SK-N-MC (cell line): ENCODE measurements at regions not wholly inside any gene's neighbourhood (a gene's known extent, or its start where the extent isn't known, plus 50 kb on each side); places are given as distances from the start of the nearest gene placed in this dataset.

Experiments
- EZH2 ChIP-seq: fragments of 200-600 bp; sonication (generic); IDR thresholded peaks from one replicate; pipeline ENCODE4 v1.6.1; 2017; ENCODE audit warnings: antibody characterized with exemption
- FOXP2 ChIP-seq: optimal IDR thresholded peaks from 2 replicates; pipeline ENCODE3; 2011; ENCODE audit warnings: mild to moderate bottlenecking, moderate library complexity; ENCODE audit not compliant: insufficient read depth; ENCODE audit errors: extremely low read length, control extremely low read depth
- POLR2AphosphoS5 ChIP-seq: IDR thresholded peaks from 2 replicates; pipeline ENCODE4 v1.6.1; 2012; ENCODE audit warnings: mild to moderate bottlenecking, low read depth, low read length, borderline replicate concordance

DNA sequence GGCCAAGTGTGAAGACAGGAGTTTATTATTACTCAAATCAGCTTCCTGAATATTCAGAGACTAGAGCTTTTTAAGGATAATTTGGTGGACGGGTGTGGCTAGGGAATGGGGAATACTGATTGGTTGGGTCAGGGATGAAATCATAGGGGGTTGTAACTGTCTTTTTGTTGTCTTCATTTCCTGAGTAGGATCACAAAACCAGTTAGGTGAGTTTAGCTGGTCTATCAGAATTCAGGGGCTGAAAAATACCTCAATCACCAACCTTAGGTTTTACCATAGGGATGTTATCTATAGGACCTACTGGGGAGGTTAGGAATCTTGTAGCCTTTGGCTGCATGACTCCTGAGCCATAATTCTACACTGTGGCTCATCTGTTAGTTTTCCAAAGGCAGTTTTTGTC is 235.8 kb downstream of the YTHDC2 start:
- TF ChIP-seq POLR2AphosphoS5 (no peak), EZH2 (no peak), FOXP2 (no peak)
